ENCODE measurements at regions not wholly inside any gene's neighbourhood (a gene's known extent, or its start where the extent isn't known, plus 50 kb on each side); places are given as distances from the start of the nearest gene placed in this dataset.
A peak's percentile ranks its signal among the peaks of the same experiment; 100 is the strongest.

DNA sequence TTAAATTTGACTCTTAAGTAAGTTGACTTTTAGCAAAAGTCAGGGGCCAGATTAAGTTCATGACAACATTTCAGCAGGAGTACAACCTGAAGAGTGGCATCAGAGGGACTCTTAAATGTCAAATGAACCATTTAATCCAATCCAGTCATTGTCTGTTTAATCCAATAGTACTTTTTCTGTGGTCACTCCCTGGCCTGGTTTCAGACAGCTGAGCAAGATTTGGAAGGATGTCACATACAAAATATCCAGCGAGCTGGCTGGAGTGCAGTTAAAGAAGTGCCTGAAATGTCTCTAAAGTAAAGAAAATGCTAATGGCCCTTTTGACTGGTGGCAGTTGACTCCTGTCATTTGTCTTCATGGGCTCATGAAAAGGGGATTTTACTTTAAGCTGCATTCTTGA lies 1082.1 kb downstream of the AACS start:
- DNase-seq = no peak

DNA sequence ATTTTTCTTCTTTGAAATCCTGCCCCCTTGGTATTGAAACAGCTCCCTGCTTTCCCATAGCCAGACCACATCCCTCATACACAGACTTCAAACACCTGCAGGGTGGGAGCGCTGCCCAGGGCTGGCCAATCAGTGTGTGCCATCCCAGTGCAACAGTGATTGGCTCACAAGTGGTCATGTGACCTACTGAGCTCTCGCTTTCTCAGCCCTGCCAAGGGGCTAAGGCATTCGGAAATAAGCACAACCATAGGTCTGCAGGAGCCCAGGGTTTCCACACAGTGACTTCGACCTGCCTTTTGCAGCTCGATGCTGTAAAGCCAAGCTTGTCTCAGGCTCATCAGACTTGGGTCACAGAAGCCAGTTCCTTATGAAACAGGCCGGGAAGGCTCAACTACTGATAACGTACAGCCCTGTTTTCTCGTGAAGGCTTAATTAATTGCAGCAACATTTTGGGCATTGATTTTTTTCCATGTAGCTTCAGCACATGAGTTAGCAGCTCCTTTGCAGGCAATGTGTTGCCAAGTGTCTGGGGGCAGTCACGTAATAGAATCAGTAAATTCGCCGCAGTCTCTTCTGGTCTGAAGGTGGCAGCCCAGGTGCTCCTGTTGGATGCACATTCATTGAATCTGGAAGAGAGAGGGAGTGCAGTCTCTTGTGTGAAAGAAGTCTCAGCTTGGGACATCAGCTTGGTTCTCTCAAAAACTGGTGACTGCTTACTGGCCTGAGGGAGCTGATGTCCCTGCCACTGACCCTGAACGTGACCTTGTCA lies 1091.8 kb downstream of the AACS start:
- DNase-seq = peak; percentile 46

DNA sequence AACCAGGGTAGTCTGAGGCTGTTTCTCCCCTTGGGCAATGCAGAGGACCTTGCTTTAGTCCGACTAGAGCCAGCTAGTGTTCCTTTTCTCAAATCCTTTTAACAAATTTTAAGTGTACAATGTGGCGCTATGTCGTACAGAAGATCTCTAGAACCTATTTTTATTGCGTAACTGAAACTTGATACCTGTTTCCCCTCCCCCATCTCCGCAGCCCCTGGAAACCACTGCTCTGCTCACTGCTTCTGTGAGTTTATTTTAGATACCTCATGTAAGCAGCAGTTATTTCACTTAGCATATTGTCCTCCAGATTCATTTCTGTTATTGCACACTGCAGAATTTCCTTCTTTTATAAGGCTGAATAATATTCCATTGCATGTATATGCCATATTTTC lies 1092.3 kb downstream of the AACS start:
- no peak for DNase-seq

DNA sequence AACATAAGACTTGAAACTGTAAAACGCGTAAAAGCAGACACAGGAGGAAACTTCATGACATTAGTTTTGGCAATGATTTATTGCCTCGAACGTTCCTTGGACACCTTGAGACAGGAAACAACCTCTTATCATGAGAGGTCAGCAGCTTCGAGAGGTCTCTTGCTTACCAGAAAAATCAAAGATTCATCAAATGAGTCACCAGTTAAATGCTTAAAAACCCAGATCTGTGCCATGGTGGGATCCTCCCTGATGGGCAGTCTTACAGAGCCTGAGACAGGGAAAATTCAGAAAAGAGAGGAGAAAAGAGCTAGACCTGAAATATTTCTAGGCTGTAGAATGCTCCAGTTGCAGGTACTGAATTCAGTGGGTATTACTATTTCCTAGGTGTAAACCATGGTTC lies 1093.9 kb downstream of the AACS start:
- no peak for DNase-seq

DNA sequence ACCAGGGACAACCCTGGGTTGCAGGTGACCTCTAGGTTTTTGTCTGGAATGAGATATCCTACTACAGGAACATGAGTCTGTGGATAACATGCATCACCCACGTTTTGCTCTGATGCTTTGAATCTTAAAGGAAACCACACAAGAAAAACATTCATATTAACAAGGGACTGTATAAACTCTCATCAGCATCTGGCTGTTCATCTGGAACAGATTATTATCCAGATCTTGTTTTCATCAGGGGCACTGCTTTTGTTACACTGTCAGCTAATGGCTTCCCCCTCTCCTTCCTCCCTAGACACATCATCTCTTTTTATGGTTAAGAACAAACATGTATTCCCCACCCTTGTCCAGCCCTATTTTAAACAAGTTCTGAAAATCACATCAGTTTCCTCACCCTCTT lies 1095.7 kb downstream of the AACS start:
- DNase-seq = no peak

DNA sequence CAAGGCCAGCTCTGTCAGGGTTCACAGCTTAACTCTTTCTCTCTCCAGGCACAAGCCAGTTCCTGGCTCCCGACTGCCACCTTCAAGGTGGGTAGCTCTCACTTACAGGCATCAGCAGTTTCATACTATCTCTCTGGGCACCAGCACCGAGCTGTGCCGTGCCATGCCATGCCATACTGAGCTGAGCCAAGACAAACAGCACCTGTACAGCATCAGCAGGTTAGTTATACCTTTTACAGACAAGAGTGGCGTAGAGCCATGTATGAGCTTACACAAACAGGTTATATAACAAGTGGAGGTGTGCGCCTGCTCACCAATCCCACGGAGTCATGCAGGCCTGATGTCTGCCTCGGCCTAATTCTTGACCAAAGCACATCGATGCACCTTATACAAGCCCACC lies 1098.7 kb downstream of the AACS start:
- DNase-seq = no peak

DNA sequence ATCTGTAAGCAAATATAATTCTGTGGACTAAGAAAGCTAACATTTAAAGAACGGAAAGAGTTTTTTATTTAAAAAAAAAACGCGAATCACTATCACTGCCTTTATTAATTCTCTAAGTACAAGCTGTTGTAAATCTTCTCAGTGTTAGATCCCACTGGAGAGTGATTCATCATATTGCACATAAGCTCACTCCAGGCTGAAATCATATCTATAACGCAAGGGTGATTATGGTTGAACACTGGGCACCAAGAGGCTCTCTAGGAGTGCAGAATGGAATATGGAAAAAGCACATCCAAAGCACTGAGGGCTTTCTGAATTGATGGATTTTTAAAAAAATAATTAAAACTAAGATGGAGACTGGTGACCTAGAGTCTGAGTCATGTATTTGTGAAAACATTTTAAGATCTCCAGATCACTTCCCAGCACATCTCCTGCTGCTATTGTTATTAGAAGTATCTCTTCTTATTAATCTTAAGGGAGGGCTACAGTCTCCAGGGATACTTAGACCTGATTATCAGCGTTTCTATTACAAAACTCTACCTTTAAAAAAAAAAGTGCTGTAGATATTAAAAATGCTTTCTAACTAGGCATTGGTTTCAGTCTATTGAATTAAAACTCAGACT lies 1106.8 kb downstream of the AACS start:
- no peak for DNase-seq

DNA sequence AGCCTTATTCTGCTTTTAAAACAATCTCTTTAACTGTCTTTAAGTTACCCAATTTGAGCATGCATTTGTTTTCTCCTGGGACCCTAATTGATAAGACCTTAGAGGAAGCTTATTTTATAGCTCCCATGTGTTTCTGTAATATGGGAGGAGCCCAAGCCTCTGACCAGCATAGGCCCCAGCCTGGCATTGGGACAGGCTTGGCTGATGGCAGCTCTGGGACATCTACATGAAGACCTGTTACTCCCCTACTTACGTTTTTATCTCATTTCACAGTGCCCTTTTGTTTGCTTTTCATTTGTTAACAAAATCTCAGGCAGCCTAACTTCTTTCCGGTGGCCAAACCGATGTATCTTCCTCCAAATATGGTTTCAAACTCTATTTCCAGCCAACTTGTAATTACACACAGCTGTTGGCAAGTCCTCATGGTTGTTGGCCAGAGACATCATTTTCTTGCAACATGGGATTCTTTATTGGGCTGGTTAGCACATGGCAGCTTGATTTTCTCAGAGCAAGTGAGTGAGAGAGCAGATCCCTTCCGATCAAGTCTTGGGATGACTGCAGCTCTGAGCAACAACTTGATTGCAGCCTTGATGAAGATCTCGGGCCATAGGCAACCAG lies 1117.5 kb downstream of the AACS start:
- no peak for DNase-seq

DNA sequence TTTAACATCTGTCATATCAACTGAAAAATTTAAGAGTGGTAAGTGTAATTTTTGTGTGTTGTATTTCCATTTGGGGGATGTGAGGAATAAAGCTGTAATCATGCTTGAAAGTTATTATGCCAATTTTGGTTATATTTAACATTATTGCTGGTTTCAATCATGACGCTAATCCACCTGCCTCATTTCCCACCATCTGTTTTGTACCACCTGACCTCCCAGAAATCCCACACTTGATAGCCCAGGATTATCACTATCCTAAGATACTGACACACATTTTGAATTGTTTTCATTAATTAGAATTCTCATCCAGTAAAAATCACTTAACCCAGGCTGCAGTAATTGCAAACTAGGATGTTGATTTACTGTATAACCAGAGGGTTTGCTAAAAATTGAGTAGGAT lies 1119.8 kb downstream of the AACS start:
- no peak for DNase-seq

DNA sequence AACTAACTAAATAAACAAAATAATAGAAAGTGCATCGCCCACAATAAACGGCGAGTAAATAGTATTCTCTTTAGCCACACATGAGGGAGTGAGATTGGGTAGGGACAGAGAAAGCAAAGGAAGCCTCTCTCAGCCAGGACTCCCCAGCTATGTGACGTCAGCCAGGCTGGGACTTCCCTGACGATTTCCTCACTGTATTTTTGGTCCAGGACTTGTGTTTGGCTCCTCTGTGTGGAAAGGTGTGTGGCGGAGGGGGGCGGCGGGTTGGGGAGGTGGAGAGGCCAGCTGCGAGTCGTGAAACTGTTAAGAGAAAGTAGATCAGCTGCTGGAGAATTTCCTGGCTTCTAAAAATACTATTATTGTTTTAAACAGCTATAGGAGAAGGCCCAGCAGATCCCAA lies 1124.6 kb downstream of the AACS start:
- peak; percentile 48 for DNase-seq

DNA sequence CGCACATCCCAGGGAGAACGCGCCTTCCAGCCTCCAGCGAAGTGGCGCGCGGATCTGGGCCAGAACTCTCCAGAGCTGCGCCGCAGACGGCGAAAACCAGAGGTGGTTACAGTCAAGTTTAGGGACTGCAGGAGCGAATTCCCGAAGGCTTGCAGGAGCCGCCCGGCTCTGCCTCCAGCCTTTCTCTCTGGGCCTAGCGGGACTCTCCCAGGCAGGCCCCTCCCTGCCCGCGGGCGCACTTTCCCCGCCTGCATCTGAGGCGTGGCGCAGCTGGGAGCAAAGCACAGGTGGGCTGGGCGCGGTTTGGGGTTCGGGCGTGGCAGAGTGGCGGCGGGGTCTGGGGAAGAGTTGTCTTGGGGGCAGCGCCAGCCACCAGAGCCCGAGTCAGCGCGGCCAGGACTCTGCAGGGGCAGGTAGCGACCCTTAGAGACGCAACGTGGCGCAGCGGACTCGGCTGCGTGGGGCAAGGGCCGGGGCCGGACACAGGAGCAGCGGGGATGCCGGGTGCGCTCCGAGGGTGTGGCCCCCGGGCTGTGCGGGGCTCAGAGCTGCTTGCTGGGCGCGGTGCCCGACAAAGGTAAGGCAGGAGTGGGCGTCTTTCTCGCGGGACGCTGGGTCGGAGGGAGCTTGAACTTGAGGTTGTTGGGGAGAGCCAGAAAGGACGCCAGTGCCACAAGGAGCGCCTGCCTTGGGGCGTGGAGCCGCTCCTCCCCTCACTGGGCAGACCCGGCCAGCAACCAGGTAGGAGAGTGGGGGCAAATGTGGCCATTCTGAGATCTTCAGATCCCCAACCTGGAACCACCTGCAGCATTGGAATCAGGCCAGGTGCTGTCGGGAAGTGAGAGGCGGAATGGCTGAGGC lies 1126.0 kb downstream of the AACS start:
- peak; percentile 66 for DNase-seq

DNA sequence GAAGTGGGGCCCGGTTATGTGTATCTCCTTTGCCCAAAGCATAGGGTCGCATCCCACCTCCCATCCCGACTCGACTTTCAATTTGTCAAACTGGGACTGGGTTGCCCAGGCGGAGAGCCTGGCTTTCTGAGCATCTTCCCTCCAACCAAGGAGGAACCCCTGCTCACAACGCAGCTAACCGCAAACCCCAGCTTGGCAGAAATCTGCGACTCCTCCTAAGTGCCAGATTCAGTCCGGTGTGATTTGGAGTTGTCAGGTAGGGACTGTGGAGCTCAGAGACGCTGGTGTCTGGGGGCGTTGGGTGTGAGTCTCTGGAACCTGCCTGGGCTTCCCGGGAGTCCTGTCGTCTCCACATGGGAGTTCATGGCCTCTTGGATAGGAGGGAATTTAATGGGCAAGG lies 1126.7 kb downstream of the AACS start:
- no peak for DNase-seq

DNA sequence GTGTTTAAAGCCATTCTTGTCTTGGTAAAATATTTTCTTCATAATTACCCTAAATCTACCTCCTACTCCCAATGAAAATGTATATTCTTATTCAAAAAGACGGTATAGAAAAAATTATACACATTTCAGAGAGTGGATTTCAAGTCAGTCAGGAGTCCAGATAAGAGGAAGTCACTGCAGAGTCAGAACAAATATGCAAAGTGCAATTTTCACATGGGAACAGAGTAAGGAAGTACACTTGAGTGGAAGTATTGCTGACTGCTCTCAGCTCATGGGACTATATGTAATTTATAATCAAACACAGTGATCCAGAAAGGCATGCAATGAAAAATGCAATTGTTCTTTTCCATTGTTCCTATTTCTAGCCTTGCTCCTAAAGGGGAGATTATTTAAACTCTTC lies 1128.0 kb downstream of the AACS start:
- no peak for DNase-seq

DNA sequence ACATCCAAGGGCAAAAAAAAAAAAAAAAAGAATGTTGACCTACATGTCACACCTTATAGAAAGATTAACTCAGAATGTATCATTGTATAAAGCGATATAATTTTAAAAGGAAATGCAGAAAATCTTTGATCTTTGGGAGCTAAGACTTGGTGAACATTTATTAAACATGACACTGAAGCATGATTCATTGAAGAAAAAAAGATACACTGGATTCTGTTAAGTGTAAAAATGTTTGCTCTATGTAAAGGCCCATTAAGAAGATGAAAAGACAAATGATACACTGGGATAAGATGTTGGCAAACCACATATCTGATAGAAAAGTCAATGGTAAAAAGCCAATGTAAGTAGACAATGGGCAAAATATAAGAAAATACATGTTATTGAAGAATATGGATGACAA lies 1131.0 kb downstream of the AACS start:
- DNase-seq = no peak

DNA sequence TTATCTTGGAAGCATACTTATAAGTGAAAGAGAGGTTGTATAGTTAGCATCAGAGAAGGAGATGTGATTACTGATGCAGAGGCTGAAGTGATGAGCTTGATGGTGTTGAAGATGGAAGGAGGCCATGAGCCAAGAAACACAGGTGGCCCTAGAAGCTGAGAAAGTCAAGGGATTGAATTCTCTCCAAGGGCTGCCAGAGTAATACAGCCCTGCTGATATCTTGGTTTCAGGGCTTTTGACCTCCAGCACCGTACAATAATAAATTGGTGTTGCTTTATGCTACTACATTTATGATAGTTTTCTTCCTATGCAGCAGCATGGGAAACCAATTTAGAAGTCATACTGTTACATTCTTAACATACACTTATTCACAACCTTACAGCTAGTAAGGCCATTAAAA lies 1133.3 kb downstream of the AACS start:
- DNase-seq = no peak

DNA sequence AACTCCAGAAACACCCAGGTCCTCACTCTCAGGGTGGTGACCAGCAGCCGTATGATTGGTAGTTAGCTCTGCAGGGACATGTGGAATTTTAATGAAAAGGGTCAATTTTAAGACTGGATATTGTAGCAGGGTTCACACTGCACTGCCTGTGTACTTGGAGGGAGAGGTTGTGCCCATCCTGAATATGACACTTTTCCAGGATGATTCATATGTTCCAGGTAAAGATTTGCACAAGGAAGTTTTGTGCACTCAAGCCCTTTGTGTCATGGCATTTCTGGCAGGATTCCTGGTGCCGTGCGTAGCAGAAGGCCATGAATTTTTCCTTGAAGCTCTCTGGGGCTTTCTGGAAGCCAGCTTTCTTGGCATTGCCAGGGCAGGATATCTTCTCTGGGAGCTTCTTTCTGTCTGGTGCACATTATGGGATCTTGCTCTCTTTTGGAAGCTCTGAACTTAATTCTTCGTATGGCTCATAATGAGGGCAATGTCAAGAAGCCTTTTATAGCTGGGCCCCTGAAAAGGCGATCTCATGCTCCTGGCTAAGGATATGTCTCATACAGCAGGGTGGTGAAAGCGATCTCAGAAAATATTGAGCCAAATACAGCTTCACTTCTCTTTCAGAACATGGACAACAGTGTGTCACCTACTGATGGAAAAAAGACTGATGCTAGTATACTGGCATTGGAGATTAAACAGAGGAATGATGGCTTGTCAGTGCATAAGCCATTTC lies 1133.9 kb downstream of the AACS start:
- DNase-seq = no peak

DNA sequence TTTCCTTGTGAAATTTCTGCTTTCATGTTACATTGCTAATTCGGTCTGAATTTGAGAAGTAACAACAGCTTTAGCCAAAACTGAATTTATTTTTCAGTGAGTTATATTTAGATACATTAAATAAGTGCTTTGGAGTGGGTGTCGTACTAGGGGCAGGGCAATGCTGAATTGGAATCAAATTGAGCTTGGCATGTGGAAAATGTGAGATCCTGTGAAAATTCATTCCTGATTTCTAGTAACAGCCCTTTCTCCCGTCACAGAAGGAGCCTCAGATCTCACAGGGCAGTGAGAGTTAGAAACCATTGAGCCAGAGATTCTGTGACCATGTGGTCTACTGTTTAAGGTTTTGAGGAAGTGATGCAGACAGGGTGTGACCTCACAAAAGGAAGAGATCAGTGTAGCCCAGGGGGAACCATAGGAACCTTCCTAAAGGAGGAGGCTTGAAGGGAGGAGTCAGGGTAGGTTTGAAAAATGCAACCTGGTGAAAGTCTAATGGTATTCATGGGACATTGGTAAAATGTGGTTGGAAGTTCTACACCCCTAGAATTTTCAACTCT lies 1136.8 kb downstream of the AACS start:
- DNase-seq = no peak

DNA sequence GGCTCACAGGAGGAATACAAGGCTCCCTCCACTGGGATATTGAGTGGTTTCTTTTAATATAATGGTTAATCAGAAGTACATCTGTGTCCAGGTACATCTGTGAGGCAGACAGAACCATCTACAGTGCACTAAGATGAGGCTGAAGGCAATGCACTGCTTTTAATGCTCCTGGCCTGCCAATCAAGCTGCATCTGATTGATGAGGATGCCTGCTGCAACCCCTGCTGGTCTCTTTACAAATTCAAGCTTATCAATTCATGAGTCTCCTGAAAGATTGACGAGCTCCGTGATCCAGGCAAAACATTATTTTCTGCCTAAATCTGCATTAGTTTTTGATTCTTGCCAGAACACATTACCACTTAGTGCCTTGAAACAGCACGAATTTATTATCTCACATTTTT lies 1139.1 kb downstream of the AACS start:
- no peak for DNase-seq

DNA sequence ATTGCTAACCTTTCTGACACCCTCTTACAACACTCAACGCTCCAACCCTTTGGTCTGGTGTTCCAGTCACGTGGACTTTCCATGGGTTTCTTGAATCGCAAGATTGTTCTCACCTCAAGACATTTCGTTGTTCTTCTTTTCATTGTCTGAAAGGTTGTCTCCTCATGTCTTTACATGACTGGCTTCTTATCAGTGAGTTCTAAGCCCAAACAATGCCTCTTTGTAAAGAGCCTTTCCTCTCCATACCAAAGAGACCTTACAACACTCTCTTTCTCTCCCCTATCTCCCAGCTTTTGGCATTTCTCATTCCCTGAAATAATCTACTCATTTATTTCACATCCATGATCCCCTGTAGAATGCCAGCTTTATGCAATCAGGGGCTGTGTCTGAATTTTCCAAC lies 1144.8 kb downstream of the AACS start:
- DNase-seq = no peak

DNA sequence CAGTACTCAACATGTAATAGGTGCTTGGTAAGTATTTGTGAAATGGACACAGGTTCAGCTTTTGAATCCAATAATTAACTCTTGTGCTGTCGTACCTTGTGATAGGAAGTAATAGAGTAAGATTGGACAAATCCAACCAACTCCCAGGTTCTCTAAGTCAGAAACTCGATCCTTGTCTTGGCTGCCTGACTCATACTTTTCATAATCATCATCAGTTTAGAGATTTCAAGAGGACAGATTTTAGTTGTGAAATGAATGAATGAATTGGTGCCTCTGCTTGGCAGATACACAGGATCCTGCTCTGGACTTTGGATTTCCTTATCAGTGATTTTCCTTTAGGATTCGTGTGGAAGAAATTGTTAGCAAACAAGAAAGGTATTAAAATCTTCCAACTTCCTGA lies 1145.2 kb downstream of the AACS start:
- DNase-seq = no peak

DNA sequence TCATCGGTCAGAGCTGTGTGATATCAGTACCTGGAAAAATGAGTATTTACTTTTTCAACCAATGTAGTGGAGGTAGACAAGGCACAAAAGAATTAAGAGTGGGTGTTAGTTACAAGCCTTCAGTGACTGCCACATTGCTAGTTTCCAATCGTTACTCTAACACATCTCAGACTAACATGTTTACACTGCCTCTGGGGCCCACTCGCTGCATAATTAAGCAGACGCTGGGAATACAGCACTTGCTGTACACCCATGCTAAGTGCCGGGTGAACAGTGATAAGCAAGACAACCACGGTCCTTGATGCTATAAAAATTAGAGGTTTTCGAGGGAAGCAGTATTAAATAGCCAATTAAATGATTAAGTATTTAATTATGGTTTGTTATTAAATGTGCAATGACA lies 1147.6 kb downstream of the AACS start:
- peak; percentile 3 for DNase-seq

DNA sequence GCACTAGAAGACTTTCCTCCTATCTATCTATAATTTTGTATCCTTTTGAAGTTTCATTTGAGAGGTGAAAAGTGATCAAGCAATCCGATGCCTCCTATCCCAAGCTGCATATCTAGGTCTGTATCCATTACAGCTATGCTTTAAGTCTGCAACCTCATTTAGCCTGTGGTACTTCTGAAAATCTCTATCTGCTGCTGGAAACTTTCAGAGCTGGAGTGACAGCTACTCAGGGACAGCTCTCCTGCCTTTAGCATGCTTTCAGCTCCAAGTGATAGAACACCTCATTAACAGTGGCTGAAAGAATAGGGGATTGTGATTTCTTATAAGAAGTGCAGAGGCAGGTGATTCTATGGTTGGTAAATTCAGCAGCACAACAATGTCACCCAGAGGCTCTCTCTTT lies 1153.5 kb downstream of the AACS start:
- no peak for DNase-seq

DNA sequence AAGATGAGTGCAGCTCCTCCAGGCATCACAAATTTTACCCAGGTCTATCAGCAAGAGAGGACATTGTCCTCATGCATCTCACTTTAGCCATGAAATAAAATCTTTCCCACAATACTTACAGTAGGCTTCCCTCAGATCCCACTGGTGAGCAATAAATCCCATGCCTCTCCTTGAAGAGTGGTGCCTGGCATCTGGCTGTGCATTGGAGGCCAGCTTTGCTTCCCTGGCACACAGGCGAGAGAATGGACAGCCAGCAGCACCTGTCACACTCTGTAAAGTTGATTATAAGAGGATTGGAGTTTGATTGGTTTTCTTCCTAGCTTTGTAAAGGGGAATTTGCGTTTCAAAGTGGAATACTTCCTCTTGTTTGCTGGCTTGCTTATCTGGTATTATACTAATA lies 1153.9 kb downstream of the AACS start:
- DNase-seq = no peak
